Ovary (tissue), 7 donors: ENCODE measurements at regions not wholly inside any gene's neighbourhood (a gene's known extent, or its start where the extent isn't known, plus 50 kb on each side); places are given as distances from the start of the nearest gene placed in this dataset.

ENCODE experiments used
- DNase-seq, 5 donors: peaks; one replicate each; pipeline ENCODE4 v3.0.0-alpha.2; 2019 to 2020
- H3K27ac ChIP-seq, 2 donors: fragments of 200-600 bp; one replicate each; pipeline versions ENCODE4 v1.5.1 to v1.8.0; 2019 to 2022
- H3K27me3 ChIP-seq: fragments of 200-600 bp; one replicate; pipeline ENCODE4 v1.8.0; 2022
- H3K36me3 ChIP-seq: fragments of 200-600 bp; sonication (generic); one replicate; pipeline ENCODE4 v1.5.1; 2019
- H3K4me1 ChIP-seq: one replicate; pipeline ENCODE4 v1.8.1; 2013; ENCODE audit warnings: mild to moderate bottlenecking, moderate library complexity; ENCODE audit not compliant: insufficient read depth
- H3K4me3 ChIP-seq: fragments of 200-600 bp; sonication (generic); one replicate; pipeline ENCODE4 v1.5.1; 2017
- H3K9me3 ChIP-seq, 2 donors: fragments of 200-600 bp in 1 of 2; sonication (generic) in 1 of 2; one replicate each; pipeline versions ENCODE4 v1.5.1 to v1.8.1; 2013 to 2019; ENCODE audit warnings: mild to moderate bottlenecking in 1 of 2, moderate library complexity in 1 of 2
- EP300 ChIP-seq: sonication (generic); formaldehyde crosslinking; IDR thresholded peaks from one replicate; pipeline ENCODE4 v1.6.1; 2017; ENCODE audit warnings: antibody characterized with exemption
- POLR2A ChIP-seq: fragments of 450-650 bp; IDR thresholded peaks from one replicate; pipeline ENCODE4 v1.6.1; 2017; ENCODE audit warnings: antibody characterized with exemption, mild to moderate bottlenecking, moderate library complexity
- WGBS, 3 donors: extraction: QIAGEN DNeasy Blood & Tissue Kit in 1 of 3; methylation state at CpG; one replicate each; pipeline versions ENCODE4 v1.1.5 to v1.1.7; 2013 to 2017; 5-methylcytosine and 5-hydroxymethylcytosine counted together
- intact Hi-C, 4 donors: fragments of 100-400 bp; cut with DNase I; formaldehyde crosslinking; loops; one replicate each; pipeline versions ENCODE4 v1.11.0 to v1.15.1; 2022 to 2023
- TF ChIP-seq, protein P1 (sequence below), 3 donors: fragments of 450-650 bp in 2 of 3; fragments of 200-600 bp in 1 of 3; IDR thresholded peaks; one replicate each; pipeline versions ENCODE4 v1.5.1 to v1.8.0; 2016 to 2022; ENCODE audit warnings: antibody characterized with exemption in 3 of 3, mild to moderate bottlenecking in 1 of 3
- donor health status: DM: no; HTN: no; CAD: no; lungs with moderate emphysema.
- donor health status: DM: no; HTN: no; CAD: no.
- donor health status: Bipolar disorder and iron deficiency.
- donor health status: DM: no; HTN: no; CAD: no.
- donor health status: DM: yes; HTN: yes; CAD: no.

- WGBS, 3 donors = 12 to 31% (median 15%) methylated on average over 4 of the region's 4 CpGs
- DNase-seq = no peak
- no peak for TF ChIP-seq POLR2A
- TF ChIP-seq EP300 = no peak
- TF ChIP-seq, protein P1, sequence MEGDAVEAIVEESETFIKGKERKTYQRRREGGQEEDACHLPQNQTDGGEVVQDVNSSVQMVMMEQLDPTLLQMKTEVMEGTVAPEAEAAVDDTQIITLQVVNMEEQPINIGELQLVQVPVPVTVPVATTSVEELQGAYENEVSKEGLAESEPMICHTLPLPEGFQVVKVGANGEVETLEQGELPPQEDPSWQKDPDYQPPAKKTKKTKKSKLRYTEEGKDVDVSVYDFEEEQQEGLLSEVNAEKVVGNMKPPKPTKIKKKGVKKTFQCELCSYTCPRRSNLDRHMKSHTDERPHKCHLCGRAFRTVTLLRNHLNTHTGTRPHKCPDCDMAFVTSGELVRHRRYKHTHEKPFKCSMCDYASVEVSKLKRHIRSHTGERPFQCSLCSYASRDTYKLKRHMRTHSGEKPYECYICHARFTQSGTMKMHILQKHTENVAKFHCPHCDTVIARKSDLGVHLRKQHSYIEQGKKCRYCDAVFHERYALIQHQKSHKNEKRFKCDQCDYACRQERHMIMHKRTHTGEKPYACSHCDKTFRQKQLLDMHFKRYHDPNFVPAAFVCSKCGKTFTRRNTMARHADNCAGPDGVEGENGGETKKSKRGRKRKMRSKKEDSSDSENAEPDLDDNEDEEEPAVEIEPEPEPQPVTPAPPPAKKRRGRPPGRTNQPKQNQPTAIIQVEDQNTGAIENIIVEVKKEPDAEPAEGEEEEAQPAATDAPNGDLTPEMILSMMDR (IDR thresholded peaks at IDR 0.05) = no peak
- no peak overlapping the region for H3K4me3 ChIP-seq
- no peaks in the 10 kb centered on the region for H3K36me3 ChIP-seq
- no peaks in the 10 kb centered on the region for H3K4me1 ChIP-seq
- H3K9me3 ChIP-seq = no peaks in the 10 kb centered on the region
- intact Hi-C loops = no loop called here
- no peaks in the 10 kb centered on the region for H3K27me3 ChIP-seq
- H3K27ac ChIP-seq = no peak overlapping the region
Measured at GRCh38 chr7:79912213-79912633, 222.4 kb upstream of the GNAI1 start.

DNA sequence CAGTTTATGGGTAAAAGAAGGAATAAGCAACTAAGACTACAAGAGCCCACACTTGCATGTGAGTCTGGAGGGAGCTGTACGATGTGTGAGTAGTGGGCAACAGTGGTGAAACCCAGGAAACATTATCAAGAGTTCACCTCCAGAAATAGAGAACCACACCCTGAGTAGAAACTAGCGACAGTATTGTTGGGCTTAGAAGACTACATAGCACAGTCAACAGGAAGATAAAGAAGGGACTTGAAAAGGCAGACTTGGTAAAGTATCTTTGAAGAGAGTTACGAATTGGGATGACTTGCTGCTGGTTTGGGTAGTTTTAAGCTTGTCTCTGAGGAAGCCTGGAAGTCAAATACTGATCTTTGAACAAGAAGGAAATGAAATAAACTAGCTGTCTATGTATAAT, 223.2 kb upstream of the GNAI1 start:
- TF ChIP-seq POLR2A (no peak), EP300 (no peak)
- TF ChIP-seq, protein P1 (IDR thresholded peaks at IDR 0.05) = no peak
- Histone ChIP-seq H3K9me3 (no peaks in the 10 kb centered on the region), H3K27ac (no peak overlapping the region), H3K36me3 (no peaks in the 10 kb centered on the region), H3K27me3 (no peaks in the 10 kb centered on the region), H3K4me1 (no peaks in the 10 kb centered on the region), H3K4me3 (no peak overlapping the region)
- intact Hi-C loops = no loop called here
- DNase-seq = no peak
- 86 to 90% (median 89%) methylated on average over 3 of the region's 3 CpGs for WGBS, 3 donors

- no peaks in the 10 kb centered on the region for H3K27me3 ChIP-seq
- TF ChIP-seq POLR2A = no peak
- TF ChIP-seq, protein P1 (IDR thresholded peaks at IDR 0.05) = no peak
- no peak for TF ChIP-seq EP300
- intact Hi-C loops = no loop called here
- no peak overlapping the region for H3K27ac ChIP-seq
- 85 to 89% (median 88%) methylated on average over 6 of the region's 6 CpGs for WGBS, 3 donors
- H3K4me1 ChIP-seq = no peaks in the 10 kb centered on the region
- DNase-seq = no peak
- no peaks in the 10 kb centered on the region for H3K9me3 ChIP-seq
- no peaks in the 10 kb centered on the region for H3K36me3 ChIP-seq
- no peak overlapping the region for H3K4me3 ChIP-seq
Measured at GRCh38 chr7:79909176-79909575, 225.5 kb upstream of the GNAI1 start.

DNA sequence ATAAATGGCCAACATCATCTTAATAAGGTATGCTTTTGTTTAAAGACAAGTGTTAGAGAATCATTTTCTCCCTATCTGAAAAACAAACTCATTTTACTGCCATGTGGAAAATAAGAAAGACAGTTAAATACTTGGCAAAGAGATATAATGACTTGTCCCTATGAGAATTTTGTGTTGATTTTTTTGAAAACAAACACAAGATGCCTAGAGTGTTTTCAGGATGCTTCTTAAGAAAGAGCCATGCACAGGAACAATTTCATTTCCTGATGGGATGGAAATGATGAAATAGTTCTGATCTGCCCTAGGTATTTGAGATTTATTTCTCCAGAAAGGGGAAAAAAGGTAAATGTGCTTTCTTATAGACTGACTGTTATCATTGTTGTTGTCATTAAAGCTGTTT, 237.5 kb upstream of the GNAI1 start:
- Histone ChIP-seq H3K27ac (no peak overlapping the region), H3K9me3 (no peaks in the 10 kb centered on the region), H3K36me3 (no peaks in the 10 kb centered on the region), H3K27me3 (no peaks in the 10 kb centered on the region), H3K4me3 (no peak overlapping the region), H3K4me1 (no peaks in the 10 kb centered on the region)
- no peak for DNase-seq
- intact Hi-C loops = no loop called here
- TF ChIP-seq POLR2A (no peak), EP300 (no peak)
- TF ChIP-seq, protein P1 (IDR thresholded peaks at IDR 0.05) = no peak

- Histone ChIP-seq H3K4me1 (no peaks in the 10 kb centered on the region), H3K4me3 (no peak overlapping the region), H3K27ac (no peak overlapping the region), H3K9me3 (no peaks in the 10 kb centered on the region), H3K36me3 (no peaks in the 10 kb centered on the region), H3K27me3 (no peaks in the 10 kb centered on the region)
- TF ChIP-seq, protein P1 (IDR thresholded peaks at IDR 0.05) = no peak
- TF ChIP-seq EP300 (no peak), POLR2A (no peak)
- DNase-seq = no peak
- intact Hi-C loops = no loop called here
- WGBS, 3 donors = 61 to 90% (median 73%) methylated on average over 1 of the region's 1 CpG
Measured at GRCh38 chr7:79893991-79894390, 240.6 kb upstream of the GNAI1 start.
